GM21619 (cell line): ENCODE measurements at regions not wholly inside any gene's neighbourhood (a gene's known extent, or its start where the extent isn't known, plus 50 kb on each side); places are given as distances from the start of the nearest gene placed in this dataset.
"Not testable (repeated sequence)": the region's sequence is repeated elsewhere in the genome, so short reads cannot be mapped to it uniquely, and the experiment has no call there.

Experiments used
- ATAC-seq: cut with Tn5 transposase; IDR thresholded peaks from one replicate; pipeline ENCODE4 v1.9.1; 2021; ENCODE audit not compliant: unreplicated experiment

GRCh38 chr3:94472511-94472910 lies 409.6 kb downstream of the NSUN3 start:
- no peak for ATAC-seq

GRCh38 chr3:94481226-94481898 lies 418.5 kb downstream of the NSUN3 start:
- ATAC-seq = no peak

GRCh38 chr3:94482686-94483085 lies 419.8 kb downstream of the NSUN3 start:
- no peak for ATAC-seq

- ATAC-seq = no peak
Observed at GRCh38 chr3:94483403-94483802, 420.5 kb downstream of the NSUN3 start.

GRCh38 chr3:94494992-94495391 lies 432.1 kb downstream of the NSUN3 start:
- no peak for ATAC-seq

GRCh38 chr3:94500146-94500545 lies 437.3 kb downstream of the NSUN3 start:
- ATAC-seq = no peak

GRCh38 chr3:94507354-94507753 lies 444.5 kb downstream of the NSUN3 start:
- ATAC-seq = not testable (repeated sequence)

- no peak for ATAC-seq
Observed at GRCh38 chr3:94512876-94513275, 450.0 kb downstream of the NSUN3 start.

GRCh38 chr3:94513600-94513999 lies 450.7 kb downstream of the NSUN3 start:
- no peak for ATAC-seq

- ATAC-seq = no peak
Observed at GRCh38 chr3:94515983-94516382, 453.1 kb downstream of the NSUN3 start.

GRCh38 chr3:94520364-94520763 lies 457.5 kb downstream of the NSUN3 start:
- no peak for ATAC-seq

GRCh38 chr3:94522488-94522887 lies 459.6 kb downstream of the NSUN3 start:
- ATAC-seq = no peak

- no peak for ATAC-seq
Observed at GRCh38 chr3:94524102-94524919, 461.4 kb downstream of the NSUN3 start.

GRCh38 chr3:94525043-94525442 lies 462.2 kb downstream of the NSUN3 start:
- no peak for ATAC-seq

GRCh38 chr3:94529816-94530215 lies 467.0 kb downstream of the NSUN3 start:
- ATAC-seq = no peak

GRCh38 chr3:94532951-94533350 lies 470.1 kb downstream of the NSUN3 start:
- no peak for ATAC-seq

GRCh38 chr3:94539937-94540336 lies 477.1 kb downstream of the NSUN3 start:
- ATAC-seq = no peak

- no peak for ATAC-seq
Observed at GRCh38 chr3:94543161-94543560, 480.3 kb downstream of the NSUN3 start.

- ATAC-seq = no peak
Observed at GRCh38 chr3:94544131-94544789, 481.4 kb downstream of the NSUN3 start.

GRCh38 chr3:94548581-94549316 lies 485.9 kb downstream of the NSUN3 start:
- no peak for ATAC-seq

- ATAC-seq = no peak
Observed at GRCh38 chr3:94561094-94561493, 498.2 kb downstream of the NSUN3 start.
